ENCODE measurements at regions not wholly inside any gene's neighbourhood (a gene's known extent, or its start where the extent isn't known, plus 50 kb on each side); places are given as distances from the start of the nearest gene placed in this dataset.

DNA sequence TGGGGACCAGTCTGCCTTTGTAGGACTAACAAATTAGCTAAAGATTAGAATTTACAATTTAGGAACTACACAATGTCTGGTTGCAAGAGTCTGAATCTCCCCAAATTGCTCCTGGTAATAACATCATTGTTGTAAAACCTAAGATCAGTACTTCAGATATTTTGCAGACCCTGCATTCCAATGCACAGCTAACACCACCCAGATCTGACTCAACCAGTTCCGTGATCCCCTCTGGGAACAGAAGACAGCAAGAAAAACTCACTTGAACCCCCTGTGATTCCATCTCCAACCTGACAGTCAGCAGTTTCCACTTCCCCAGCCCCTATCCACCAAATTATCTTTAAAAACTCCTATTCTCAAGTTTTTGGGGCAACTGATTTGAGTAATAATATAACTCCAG lies 201.9 kb upstream of the ARPP21 start:
- TF ChIP-seq CTCF (IDR thresholded peaks at IDR 0.05) (no peak), POLR2A (IDR thresholded peaks at IDR 0.05) (no peak)
